ENCODE measurements at regions not wholly inside any gene's neighbourhood (a gene's known extent, or its start where the extent isn't known, plus 50 kb on each side); places are given as distances from the start of the nearest gene placed in this dataset.

DNA sequence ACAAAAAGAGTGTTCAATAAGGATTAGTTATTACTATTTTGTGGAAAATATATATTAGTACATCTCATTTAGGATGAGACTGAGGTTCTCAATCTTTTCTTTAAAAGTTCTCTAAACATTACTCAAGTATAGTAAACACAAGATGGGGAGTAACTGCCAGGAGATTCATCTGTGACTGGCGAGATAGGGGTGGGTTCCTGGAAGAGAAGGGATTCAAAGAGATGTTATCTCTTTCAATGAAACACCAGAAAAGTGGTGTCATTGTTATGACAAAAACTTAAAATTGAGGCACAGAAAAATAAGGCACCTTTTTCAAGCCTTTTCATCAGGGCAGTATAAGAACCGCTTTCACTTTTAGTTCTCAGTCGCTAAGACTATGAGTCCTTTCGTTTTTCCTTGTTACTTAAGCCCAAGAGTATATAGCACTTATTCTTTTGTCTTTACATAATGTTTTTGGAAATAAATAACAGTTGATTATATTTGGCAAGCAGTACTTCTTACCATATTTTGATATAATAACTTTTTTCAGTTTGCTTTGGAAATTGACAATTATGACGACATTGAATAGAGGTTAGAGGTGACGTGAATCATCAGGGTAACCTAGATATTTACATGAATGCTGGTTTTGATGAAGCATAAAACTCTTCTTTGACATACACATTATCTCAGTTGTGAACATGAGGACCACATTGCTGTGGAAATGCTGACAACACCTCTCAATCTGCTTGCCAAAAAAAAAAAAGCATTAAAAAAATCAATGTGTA lies 393.9 kb upstream of the TCF4 start (continued):
- TF ChIP-seq, protein P1, sequence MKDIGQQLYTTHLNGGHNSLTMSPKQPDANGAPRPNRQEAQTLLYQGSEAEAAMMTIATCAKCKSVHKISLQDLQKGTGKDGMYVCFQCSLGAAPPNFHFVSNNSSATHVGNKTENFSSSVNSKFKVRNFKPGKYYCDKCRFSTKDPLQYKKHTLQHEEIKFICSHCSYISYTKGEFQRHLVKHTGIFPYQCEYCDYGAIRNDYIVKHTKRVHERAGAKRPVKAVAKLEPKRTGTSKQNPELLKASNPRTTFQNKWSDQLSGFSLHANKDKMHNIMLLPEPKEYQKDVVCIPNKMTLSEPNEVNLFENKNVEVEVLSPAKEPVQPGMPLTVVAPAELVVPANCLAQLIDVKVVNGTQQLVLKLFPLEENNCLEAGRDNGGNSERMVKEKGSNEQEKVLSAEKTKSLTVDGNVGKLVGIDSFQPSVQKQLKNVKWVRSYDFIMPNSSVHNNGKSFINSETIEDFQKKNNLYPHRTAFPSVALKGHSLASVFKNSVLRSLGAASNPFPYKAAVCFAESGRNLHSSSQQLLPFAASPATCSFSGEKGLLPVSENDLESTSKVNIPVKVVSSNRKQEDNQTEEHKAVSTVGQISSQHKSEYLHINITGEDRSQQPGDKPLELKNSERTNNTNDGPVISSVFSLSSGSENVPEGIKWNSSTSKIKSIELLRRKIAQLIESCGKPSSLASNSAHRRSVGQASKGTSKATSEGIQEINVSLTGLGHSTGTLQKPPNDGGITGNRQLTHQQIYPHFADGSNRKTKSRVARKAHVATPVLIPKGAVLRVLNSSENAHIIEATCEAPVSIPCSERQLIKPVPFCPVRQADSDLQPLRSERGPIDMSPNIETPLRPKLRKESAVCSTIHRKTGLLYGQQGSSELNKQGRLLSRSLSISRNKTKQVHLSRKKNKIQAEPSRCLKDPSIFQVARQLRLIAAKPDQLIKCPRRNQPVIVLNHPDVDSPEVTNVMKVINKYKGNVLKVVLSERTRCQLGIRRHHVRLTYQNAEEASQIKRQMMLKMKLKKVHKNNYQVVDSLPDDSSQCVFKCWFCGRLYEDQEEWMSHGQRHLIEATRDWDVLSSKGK (CRISPR knock-in tag; IDR thresholded peaks at IDR 0.05), result no peak
- TF ChIP-seq HSF4 (CRISPR knock-in tag; IDR thresholded peaks at IDR 0.05; ENCODE audit: borderline replicate concordance) (no peak), OTX1 (CRISPR knock-in tag; IDR thresholded peaks at IDR 0.05) (no peak), MTF1 (CRISPR knock-in tag; IDR thresholded peaks at IDR 0.05; ENCODE audit: borderline replicate concordance) (no peak), ARID1B (IDR thresholded peaks at IDR 0.05) (peak; percentile 90), SMAD1 (IDR thresholded peaks at IDR 0.05; ENCODE audit: low read depth, low read length, partially characterized antibody) (no peak), EP400 (IDR thresholded peaks at IDR 0.05) (peak; percentile 19; the same call in 1 of the 2 replicates), MYNN (IDR thresholded peaks at IDR 0.05) (no peak), MYNN (CRISPR knock-in tag; IDR thresholded peaks at IDR 0.05) (no peak), ZNF408 (CRISPR knock-in tag; IDR thresholded peaks at IDR 0.05; ENCODE audit: low read depth) (no peak), ZNF282 (CRISPR knock-in tag; IDR thresholded peaks at IDR 0.05) (no peak), ZNF551 (CRISPR knock-in tag; IDR thresholded peaks at IDR 0.05) (no peak), ZNF384 (IDR thresholded peaks at IDR 0.05; ENCODE audit: low read depth, low read length) (no peak), NFYB (IDR thresholded peaks at IDR 0.05; ENCODE audit: extremely low read depth, insufficient read length) (no peak), NCOA6 (IDR thresholded peaks at IDR 0.05) (no peak)
